ENCODE measurements at regions not wholly inside any gene's neighbourhood (a gene's known extent, or its start where the extent isn't known, plus 50 kb on each side); places are given as distances from the start of the nearest gene placed in this dataset.

DNA sequence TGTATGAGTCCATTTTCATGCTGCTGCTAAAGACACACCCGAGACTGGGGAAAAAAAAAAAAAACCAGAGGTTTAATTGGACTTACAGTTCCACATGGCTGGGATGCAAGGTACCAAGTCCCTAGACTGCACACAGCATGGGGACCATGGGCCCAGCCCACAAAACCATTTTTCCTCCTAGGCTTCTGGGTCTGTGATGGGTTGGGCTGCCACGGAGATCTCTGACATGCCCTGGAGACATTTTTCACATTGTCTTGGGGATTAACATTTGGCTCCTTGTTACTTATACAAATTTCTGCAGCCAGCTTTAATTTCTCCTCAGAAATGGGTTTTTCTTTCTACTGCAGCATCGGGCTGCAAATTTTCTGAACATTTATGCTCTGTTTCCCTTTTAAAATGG lies 340.3 kb upstream of the NUDT12 start:
- no peaks in the 10 kb centered on the region for H3K9me1 ChIP-seq (ENCODE audit: control insufficient read depth, extremely low read depth, insufficient read depth, low read length)
- no peaks in the 10 kb centered on the region for H3K4me1 ChIP-seq (ENCODE audit: control insufficient read depth, extremely low read depth, insufficient read depth, low read length)
- no peak overlapping the region for H3K27ac ChIP-seq (ENCODE audit: control insufficient read depth, insufficient read depth, low read length)
- no peaks in the 10 kb centered on the region for H3K9me3 ChIP-seq (ENCODE audit: control insufficient read depth, low read depth, low read length)
- FAIRE-seq (no peak), DNase-seq (ENCODE audit: low read depth, low spot score) (no peak)
- no peak overlapping the region for H3K4me3 ChIP-seq (ENCODE audit: control insufficient read depth in 2 of 3, extremely low read depth in 1 of 3, insufficient read depth in 2 of 3, low read depth in 1 of 3, low read length in 3 of 3)
- no peak for TF ChIP-seq EZH2 (IDR thresholded peaks at IDR 0.05; ENCODE audit: low read length)
- TF ChIP-seq, protein P1, sequence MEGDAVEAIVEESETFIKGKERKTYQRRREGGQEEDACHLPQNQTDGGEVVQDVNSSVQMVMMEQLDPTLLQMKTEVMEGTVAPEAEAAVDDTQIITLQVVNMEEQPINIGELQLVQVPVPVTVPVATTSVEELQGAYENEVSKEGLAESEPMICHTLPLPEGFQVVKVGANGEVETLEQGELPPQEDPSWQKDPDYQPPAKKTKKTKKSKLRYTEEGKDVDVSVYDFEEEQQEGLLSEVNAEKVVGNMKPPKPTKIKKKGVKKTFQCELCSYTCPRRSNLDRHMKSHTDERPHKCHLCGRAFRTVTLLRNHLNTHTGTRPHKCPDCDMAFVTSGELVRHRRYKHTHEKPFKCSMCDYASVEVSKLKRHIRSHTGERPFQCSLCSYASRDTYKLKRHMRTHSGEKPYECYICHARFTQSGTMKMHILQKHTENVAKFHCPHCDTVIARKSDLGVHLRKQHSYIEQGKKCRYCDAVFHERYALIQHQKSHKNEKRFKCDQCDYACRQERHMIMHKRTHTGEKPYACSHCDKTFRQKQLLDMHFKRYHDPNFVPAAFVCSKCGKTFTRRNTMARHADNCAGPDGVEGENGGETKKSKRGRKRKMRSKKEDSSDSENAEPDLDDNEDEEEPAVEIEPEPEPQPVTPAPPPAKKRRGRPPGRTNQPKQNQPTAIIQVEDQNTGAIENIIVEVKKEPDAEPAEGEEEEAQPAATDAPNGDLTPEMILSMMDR (optimal IDR thresholded peaks at IDR 0.05 in 1 of 3, IDR thresholded peaks at IDR 0.05 in 1 of 3, conservative IDR thresholded peaks at IDR 0.05 in 1 of 3; ENCODE audit: extremely low read depth in 1 of 3, insufficient read depth in 2 of 3, low read length in 3 of 3): no peak
- dilution Hi-C loops (cut with MboI; ENCODE audit: extremely low pct_ligation_motif_present, low sequenced_read_pairs): no loop called here
- H3K9ac ChIP-seq (ENCODE audit: control insufficient read depth, extremely low read depth, insufficient read depth, low read length): no peak overlapping the region
- H3K36me3 ChIP-seq (ENCODE audit: control insufficient read depth in 2 of 2, extremely low read depth in 1 of 2, insufficient read depth in 2 of 2, low read length in 2 of 2): no peaks in the 10 kb centered on the region
- no peaks in the 10 kb centered on the region for H3K79me2 ChIP-seq (ENCODE audit: control insufficient read depth, insufficient read depth, low read length)
- H3K4me2 ChIP-seq (ENCODE audit: control insufficient read depth, extremely low read depth, insufficient read depth, low read depth, low read length): no peak overlapping the region
- H2AFZ ChIP-seq (ENCODE audit: control insufficient read depth, low read length): no peak overlapping the region
- H4K20me1 ChIP-seq (ENCODE audit: control insufficient read depth, extremely low read depth, insufficient read depth, low read length): no peaks in the 10 kb centered on the region
- no peaks in the 10 kb centered on the region for H3K27me3 ChIP-seq (ENCODE audit: control insufficient read depth, extremely low read depth, insufficient read depth, low read length)

DNA sequence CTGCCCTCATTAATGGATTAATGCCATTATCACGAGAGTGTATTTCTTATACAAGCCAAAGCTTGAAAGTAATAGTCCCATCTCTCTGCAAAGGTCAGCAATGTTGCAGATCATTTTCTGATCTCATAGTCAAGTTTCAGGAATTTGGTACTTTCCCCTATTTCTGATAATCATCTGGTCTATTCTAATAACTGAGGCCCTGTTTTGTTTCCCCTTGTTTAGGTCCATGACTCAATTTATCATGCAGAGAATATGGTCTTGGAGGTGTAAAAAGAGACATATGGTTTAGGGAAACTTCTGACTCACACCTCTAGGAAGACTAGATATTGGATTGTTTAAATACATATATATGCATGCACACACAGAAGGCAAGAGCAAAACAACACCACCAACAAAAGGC lies 339.3 kb upstream of the NUDT12 start:
- Histone ChIP-seq H3K79me2 (ENCODE audit: control insufficient read depth, insufficient read depth, low read length) (no peaks in the 10 kb centered on the region), H4K20me1 (ENCODE audit: control insufficient read depth, extremely low read depth, insufficient read depth, low read length) (no peaks in the 10 kb centered on the region), H3K4me3 (ENCODE audit: control insufficient read depth in 2 of 3, extremely low read depth in 1 of 3, insufficient read depth in 2 of 3, low read depth in 1 of 3, low read length in 3 of 3) (no peak overlapping the region), H3K9me1 (ENCODE audit: control insufficient read depth, extremely low read depth, insufficient read depth, low read length) (no peaks in the 10 kb centered on the region), H3K4me1 (ENCODE audit: control insufficient read depth, extremely low read depth, insufficient read depth, low read length) (no peaks in the 10 kb centered on the region), H3K9ac (ENCODE audit: control insufficient read depth, extremely low read depth, insufficient read depth, low read length) (no peak overlapping the region), H2AFZ (ENCODE audit: control insufficient read depth, low read length) (no peak overlapping the region), H3K36me3 (ENCODE audit: control insufficient read depth in 2 of 2, extremely low read depth in 1 of 2, insufficient read depth in 2 of 2, low read length in 2 of 2) (no peaks in the 10 kb centered on the region), H3K27me3 (ENCODE audit: control insufficient read depth, extremely low read depth, insufficient read depth, low read length) (no peaks in the 10 kb centered on the region), H3K27ac (ENCODE audit: control insufficient read depth, insufficient read depth, low read length) (no peak overlapping the region), H3K9me3 (ENCODE audit: control insufficient read depth, low read depth, low read length) (no peaks in the 10 kb centered on the region), H3K4me2 (ENCODE audit: control insufficient read depth, extremely low read depth, insufficient read depth, low read depth, low read length) (no peak overlapping the region)
- TF ChIP-seq, protein P1 (optimal IDR thresholded peaks at IDR 0.05 in 1 of 3, IDR thresholded peaks at IDR 0.05 in 1 of 3, conservative IDR thresholded peaks at IDR 0.05 in 1 of 3; ENCODE audit: extremely low read depth in 1 of 3, insufficient read depth in 2 of 3, low read length in 3 of 3): no peak
- TF ChIP-seq EZH2 (IDR thresholded peaks at IDR 0.05; ENCODE audit: low read length): no peak
- dilution Hi-C loops (cut with MboI; ENCODE audit: extremely low pct_ligation_motif_present, low sequenced_read_pairs): no loop called here
- no peak for DNase-seq (ENCODE audit: low read depth, low spot score)
- no peak for FAIRE-seq
